ENCODE measurements at regions not wholly inside any gene's neighbourhood (a gene's known extent, or its start where the extent isn't known, plus 50 kb on each side); places are given as distances from the start of the nearest gene placed in this dataset.

DNA sequence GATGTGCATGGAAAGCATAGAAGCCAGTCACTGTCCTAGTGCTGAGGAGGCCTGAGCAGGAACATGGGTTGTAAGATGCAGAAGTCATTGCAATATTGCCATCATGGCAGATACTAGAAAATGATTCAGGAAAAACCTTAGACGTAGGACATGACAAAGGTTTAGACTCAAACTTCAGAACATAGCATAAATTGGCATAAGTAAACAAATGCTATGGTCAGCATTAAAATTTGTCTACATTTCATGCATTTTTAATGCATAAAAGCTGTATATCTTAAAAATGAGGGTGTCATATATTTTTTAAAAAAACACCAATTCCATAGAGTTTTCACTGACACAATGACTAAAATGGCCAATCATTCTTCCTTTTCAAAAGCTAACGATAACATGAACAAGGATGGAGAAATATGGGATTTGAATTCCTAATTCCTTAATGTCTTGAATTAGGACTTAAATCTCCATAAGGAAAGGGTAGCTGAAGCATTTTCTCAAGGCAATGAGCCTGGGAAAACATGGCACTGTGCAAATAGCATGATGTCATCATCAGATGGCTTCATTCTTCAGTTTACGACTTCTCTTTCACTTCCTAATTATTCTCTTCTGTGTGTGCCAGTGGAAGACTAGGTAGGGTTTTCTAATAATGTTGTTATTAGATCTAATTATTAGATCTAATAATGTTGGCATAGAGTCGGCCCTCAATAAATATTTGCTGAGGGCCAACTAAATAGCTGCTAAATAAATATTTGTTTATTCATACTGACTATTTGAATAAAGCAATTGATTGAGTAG lies 125.1 kb upstream of the FRG1 start:
- DNase-seq, result no peak
- Histone ChIP-seq H3K4me1 (ENCODE audit: control insufficient read depth, insufficient read depth, low read length) (no peaks in the 10 kb centered on the region), H3K9me3 (replicated peaks; ENCODE audit: control insufficient read depth, low read depth, low read length) (no peaks in the 10 kb centered on the region), H3K36me3 (ENCODE audit: control insufficient read depth, insufficient read depth, low read length) (no peaks in the 10 kb centered on the region), H3K4me3 (ENCODE audit: low read length) (no peak overlapping the region), H3K27ac (ENCODE audit: low read length) (no peak overlapping the region), H3K27me3 (ENCODE audit: control insufficient read depth, insufficient read depth, low read length) (peaks cover 2% of the 10 kb centered on the region)
- WGBS (ENCODE audit: insufficient coverage), result no CpG with 5 or more reads among the region's 4 CpGs

DNA sequence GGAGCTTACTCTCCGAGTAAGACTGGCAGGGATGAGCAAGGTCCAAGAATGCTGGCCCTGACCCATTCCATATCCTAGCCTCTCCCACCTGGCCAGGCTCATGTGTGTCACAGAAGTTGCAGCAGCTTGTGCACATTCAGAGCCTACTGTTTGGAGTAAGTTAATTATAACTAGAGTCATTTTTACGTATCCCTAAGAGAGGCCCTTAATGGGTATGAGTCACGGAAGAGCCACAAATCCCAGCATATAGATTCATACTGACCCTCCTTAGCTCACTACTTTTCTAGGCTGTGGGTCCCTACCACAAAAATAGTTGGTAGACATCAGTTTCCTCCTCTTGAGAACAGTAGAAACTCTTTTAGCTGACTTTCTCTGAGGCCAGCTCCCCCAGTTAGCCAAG lies 118.3 kb upstream of the FRG1 start:
- no peaks in the 10 kb centered on the region for H3K9me3 ChIP-seq (replicated peaks; ENCODE audit: control insufficient read depth, low read depth, low read length)
- WGBS (ENCODE audit: insufficient coverage), result no CpG with 5 or more reads among the region's 3 CpGs
- no peak for DNase-seq

DNA sequence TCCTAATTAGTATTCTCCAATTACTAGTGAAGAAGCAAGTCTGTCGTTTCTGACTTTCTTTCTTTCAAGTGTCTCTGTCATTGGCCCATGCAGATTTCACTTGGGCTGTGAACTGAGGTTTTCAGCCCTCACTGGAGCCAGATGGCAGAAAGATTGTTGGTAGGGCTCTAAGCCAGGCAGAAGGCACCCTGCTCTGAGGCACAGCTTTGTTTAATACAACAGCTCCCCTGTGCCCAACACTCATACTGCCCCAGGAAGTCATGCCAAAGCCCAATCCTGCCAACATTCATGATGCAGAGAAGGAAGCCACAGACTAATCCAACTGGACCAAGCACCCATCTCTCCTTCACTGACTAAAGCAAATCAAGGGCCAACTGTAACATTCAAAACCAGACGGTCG lies 117.1 kb upstream of the FRG1 start:
- Histone ChIP-seq H3K4me3 (ENCODE audit: low read length) (no peak overlapping the region), H3K36me3 (ENCODE audit: control insufficient read depth, insufficient read depth, low read length) (no peaks in the 10 kb centered on the region), H3K27ac (ENCODE audit: low read length) (no peak overlapping the region), H3K27me3 (ENCODE audit: control insufficient read depth, insufficient read depth, low read length) (no peaks in the 10 kb centered on the region), H3K9me3 (replicated peaks; ENCODE audit: control insufficient read depth, low read depth, low read length) (no peaks in the 10 kb centered on the region), H3K4me1 (ENCODE audit: control insufficient read depth, insufficient read depth, low read length) (no peaks in the 10 kb centered on the region)
- DNase-seq, result peak; percentile 75
- no CpG with 5 or more reads among the region's 3 CpGs for WGBS (ENCODE audit: insufficient coverage)

More for the DNA sequence above, 118.3 kb upstream of the FRG1 start:
- no peaks in the 10 kb centered on the region for H3K36me3 ChIP-seq (ENCODE audit: control insufficient read depth, insufficient read depth, low read length)
- no peak overlapping the region for H3K4me3 ChIP-seq (ENCODE audit: low read length)
- no peaks in the 10 kb centered on the region for H3K4me1 ChIP-seq (ENCODE audit: control insufficient read depth, insufficient read depth, low read length)
- H3K27ac ChIP-seq (ENCODE audit: low read length), result no peak overlapping the region
- H3K27me3 ChIP-seq (ENCODE audit: control insufficient read depth, insufficient read depth, low read length), result no peaks in the 10 kb centered on the region

DNA sequence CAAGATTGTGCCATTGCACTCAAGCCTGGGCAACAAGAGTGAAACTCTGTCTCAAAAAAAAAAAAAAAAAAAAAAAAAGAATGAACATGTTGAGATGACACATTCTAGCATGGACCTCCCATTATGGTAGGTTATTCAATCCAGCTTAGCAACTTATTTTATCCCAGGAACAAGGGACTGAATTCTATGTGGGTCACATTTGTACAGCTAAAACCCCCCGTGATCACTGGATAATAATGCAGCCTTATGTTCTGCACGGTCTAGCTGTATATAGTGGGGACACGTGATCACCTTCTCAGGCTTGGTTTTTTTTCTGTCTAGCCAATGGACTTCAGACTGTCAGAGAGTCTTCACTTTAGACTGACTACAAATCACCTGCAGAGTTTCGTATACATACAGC lies 115.2 kb upstream of the FRG1 start:
- Histone ChIP-seq H3K27ac (ENCODE audit: low read length) (no peak overlapping the region), H3K36me3 (ENCODE audit: control insufficient read depth, insufficient read depth, low read length) (no peaks in the 10 kb centered on the region), H3K27me3 (ENCODE audit: control insufficient read depth, insufficient read depth, low read length) (no peaks in the 10 kb centered on the region), H3K4me1 (ENCODE audit: control insufficient read depth, insufficient read depth, low read length) (no peaks in the 10 kb centered on the region), H3K9me3 (replicated peaks; ENCODE audit: control insufficient read depth, low read depth, low read length) (no peaks in the 10 kb centered on the region), H3K4me3 (ENCODE audit: low read length) (no peak overlapping the region)
- no peak for DNase-seq
- no CpG with 5 or more reads among the region's 4 CpGs for WGBS (ENCODE audit: insufficient coverage)

DNA sequence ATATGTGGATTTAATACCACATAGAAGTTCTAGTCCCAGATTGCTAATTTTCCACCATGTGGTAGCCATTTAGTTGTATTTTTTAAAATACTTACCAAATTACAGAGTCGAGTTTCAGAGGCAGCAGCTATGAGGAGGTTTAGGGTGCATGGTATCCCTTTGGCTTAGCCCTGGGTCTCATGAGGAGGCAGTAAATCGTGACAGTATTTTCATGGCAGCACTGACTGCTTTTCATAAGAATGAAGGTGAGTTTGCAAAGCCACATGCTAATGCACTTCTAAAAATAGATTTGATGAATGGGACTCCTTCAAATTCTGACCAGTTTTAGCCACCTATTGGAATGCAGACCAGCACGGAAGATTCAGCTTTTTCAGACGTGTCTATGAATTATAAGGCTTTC lies 114.0 kb upstream of the FRG1 start:
- no peaks in the 10 kb centered on the region for H3K36me3 ChIP-seq (ENCODE audit: control insufficient read depth, insufficient read depth, low read length)
- no CpG with 5 or more reads among the region's 4 CpGs for WGBS (ENCODE audit: insufficient coverage)
- H3K27ac ChIP-seq (ENCODE audit: low read length), result no peak overlapping the region
- peak; percentile 20 for DNase-seq
- no peak overlapping the region for H3K4me3 ChIP-seq (ENCODE audit: low read length)
- H3K4me1 ChIP-seq (ENCODE audit: control insufficient read depth, insufficient read depth, low read length), result no peaks in the 10 kb centered on the region
- H3K9me3 ChIP-seq (replicated peaks; ENCODE audit: control insufficient read depth, low read depth, low read length), result no peaks in the 10 kb centered on the region
- H3K27me3 ChIP-seq (ENCODE audit: control insufficient read depth, insufficient read depth, low read length), result no peaks in the 10 kb centered on the region

DNA sequence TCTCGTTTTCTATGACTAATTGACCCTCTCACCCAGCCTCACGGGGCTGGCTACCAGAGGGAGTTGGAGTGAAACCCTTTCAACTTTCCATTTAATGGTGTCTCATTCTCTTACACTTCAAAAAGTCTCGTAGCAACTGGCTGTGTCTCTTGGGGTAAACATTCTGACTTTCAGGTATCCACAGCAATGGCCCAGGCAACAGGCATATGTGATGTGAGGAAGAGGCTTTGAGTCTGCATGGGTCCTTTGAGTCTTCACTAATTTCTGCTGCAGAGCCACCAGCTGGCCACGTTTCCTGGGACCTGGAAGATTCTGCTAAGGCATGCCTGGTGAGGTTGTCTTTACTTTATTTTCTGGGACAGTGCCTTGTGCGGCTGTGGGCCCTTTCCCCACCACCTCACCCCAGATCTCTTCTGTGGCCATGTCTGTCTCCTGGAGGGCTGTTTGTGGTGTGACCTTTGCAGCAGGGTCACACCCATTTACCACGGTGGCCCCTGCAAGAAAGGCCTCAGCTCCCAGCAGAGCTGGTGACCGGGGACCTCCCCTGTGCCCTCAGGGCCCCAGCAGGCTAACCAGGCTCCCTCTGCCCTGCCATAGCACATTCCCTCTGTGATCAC lies 112.5 kb upstream of the FRG1 start:
- no peak overlapping the region for H3K4me3 ChIP-seq (ENCODE audit: low read length)
- no peaks in the 10 kb centered on the region for H3K4me1 ChIP-seq (ENCODE audit: control insufficient read depth, insufficient read depth, low read length)
- no peaks in the 10 kb centered on the region for H3K36me3 ChIP-seq (ENCODE audit: control insufficient read depth, insufficient read depth, low read length)
- H3K27me3 ChIP-seq (ENCODE audit: control insufficient read depth, insufficient read depth, low read length), result no peaks in the 10 kb centered on the region
- DNase-seq, result no peak
- H3K27ac ChIP-seq (ENCODE audit: low read length), result no peak overlapping the region
- 75% methylated on average over 3 of the region's 7 CpGs for WGBS (ENCODE audit: insufficient coverage)
- no peaks in the 10 kb centered on the region for H3K9me3 ChIP-seq (replicated peaks; ENCODE audit: control insufficient read depth, low read depth, low read length)

DNA sequence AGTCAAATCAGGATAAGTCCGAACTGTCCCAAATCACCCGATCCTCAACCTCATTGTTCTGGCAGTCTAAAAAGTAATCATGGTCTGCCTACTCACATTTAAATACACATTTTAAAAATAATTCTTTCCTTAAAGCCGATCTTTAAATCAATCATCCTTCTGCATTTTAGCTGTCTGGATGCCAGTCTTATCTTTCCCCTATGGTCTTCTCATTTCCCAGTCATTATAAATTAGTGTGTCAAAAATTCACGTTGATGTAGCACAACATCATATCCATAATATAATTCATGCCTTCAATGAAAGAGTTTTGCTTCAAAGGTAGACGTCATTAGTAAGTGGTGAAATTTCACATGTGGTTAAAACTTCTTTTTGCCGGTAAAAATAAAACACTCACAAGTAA lies 108.1 kb upstream of the FRG1 start:
- H3K9me3 ChIP-seq (replicated peaks; ENCODE audit: control insufficient read depth, low read depth, low read length), result peaks cover 3% of the 10 kb centered on the region
- no peaks in the 10 kb centered on the region for H3K27me3 ChIP-seq (ENCODE audit: control insufficient read depth, insufficient read depth, low read length)
- WGBS (ENCODE audit: insufficient coverage), result 80% methylated on average over 2 of the region's 6 CpGs
- H3K36me3 ChIP-seq (ENCODE audit: control insufficient read depth, insufficient read depth, low read length), result no peaks in the 10 kb centered on the region
- H3K4me3 ChIP-seq (ENCODE audit: low read length), result no peak overlapping the region
- H3K4me1 ChIP-seq (ENCODE audit: control insufficient read depth, insufficient read depth, low read length), result no peaks in the 10 kb centered on the region
- no peak overlapping the region for H3K27ac ChIP-seq (ENCODE audit: low read length)
- DNase-seq, result no peak

DNA sequence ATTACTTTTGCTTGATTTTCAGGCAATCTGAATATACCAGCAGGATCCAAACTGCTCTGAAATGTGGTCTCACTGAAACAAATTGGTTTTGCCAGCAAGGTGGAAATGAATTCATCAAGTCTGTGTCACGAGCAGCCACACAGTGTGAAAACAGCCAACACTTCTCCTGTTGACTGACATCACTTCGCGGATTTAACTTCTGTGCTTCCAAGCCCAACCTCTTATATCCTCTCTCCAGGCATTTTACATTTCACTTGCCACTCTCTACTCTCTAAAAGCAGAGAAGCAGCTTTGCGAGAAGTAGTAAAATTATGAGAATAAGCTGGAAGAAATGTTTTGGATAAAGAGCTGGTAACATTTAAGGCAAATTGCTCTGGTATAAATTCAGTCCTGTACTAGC lies 106.1 kb upstream of the FRG1 start:
- H3K27ac ChIP-seq (ENCODE audit: low read length), result no peak overlapping the region
- 27% methylated on average over 1 of the region's 4 CpGs for WGBS (ENCODE audit: insufficient coverage)

DNA sequence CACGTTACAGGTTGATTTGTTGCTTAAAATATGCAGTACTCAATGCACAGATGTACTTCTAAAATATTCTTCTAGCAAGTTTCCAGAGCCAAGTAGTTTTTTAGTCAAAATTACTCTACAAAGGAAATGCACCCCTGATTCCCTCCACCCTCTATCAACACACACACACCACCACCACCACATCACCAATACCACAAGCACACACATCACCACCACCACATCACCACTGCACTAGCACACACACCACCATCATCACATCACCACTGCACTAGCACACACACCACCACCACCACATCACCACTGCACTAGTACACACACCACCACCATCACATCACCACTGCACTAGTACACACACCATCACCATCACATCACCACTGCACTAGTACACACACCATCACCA lies 105.2 kb upstream of the FRG1 start:
- WGBS (ENCODE audit: insufficient coverage), result no CpG with 5 or more reads among the region's 1 CpG
- Histone ChIP-seq H3K27me3 (ENCODE audit: control insufficient read depth, insufficient read depth, low read length) (no peaks in the 10 kb centered on the region), H3K9me3 (replicated peaks; ENCODE audit: control insufficient read depth, low read depth, low read length) (peaks cover 3% of the 10 kb centered on the region), H3K4me1 (ENCODE audit: control insufficient read depth, insufficient read depth, low read length) (no peaks in the 10 kb centered on the region), H3K27ac (ENCODE audit: low read length) (no peak overlapping the region), H3K4me3 (ENCODE audit: low read length) (no peak overlapping the region), H3K36me3 (ENCODE audit: control insufficient read depth, insufficient read depth, low read length) (no peaks in the 10 kb centered on the region)
- no peak for DNase-seq

More for the DNA sequence above, 106.1 kb upstream of the FRG1 start:
- DNase-seq, result no peak
- H3K4me3 ChIP-seq (ENCODE audit: low read length), result no peak overlapping the region
- no peaks in the 10 kb centered on the region for H3K4me1 ChIP-seq (ENCODE audit: control insufficient read depth, insufficient read depth, low read length)
- H3K9me3 ChIP-seq (replicated peaks; ENCODE audit: control insufficient read depth, low read depth, low read length), result peaks cover 3% of the 10 kb centered on the region
- no peaks in the 10 kb centered on the region for H3K36me3 ChIP-seq (ENCODE audit: control insufficient read depth, insufficient read depth, low read length)
- H3K27me3 ChIP-seq (ENCODE audit: control insufficient read depth, insufficient read depth, low read length), result no peaks in the 10 kb centered on the region

DNA sequence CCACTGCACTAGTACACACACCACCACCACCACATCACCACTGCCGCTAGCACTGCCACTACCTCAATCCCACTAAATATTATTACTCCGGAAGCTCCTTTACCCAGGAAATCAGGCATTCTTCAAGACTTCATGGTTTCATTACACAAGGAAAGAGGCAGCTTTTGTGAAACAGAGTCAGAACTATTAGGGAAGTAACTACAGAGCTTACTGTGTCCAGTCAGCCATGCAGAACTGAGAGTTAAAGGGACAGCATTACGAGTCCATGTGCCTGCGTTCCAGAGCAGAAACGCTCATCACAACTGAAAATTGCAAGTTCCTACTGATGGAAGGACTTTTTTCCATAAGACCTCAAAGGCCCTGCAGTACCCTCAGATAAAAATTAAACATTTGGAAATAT lies 103.2 kb upstream of the FRG1 start:
- no peak for DNase-seq
- Histone ChIP-seq H3K4me1 (ENCODE audit: control insufficient read depth, insufficient read depth, low read length) (no peaks in the 10 kb centered on the region), H3K9me3 (replicated peaks; ENCODE audit: control insufficient read depth, low read depth, low read length) (peaks cover 3% of the 10 kb centered on the region), H3K27me3 (ENCODE audit: control insufficient read depth, insufficient read depth, low read length) (no peaks in the 10 kb centered on the region), H3K4me3 (ENCODE audit: low read length) (no peak overlapping the region), H3K27ac (ENCODE audit: low read length) (no peak overlapping the region), H3K36me3 (ENCODE audit: control insufficient read depth, insufficient read depth, low read length) (no peaks in the 10 kb centered on the region)
- 61% methylated on average over 3 of the region's 5 CpGs for WGBS (ENCODE audit: insufficient coverage)
